GM20000 (cell line): ENCODE measurements at regions not wholly inside any gene's neighbourhood (a gene's known extent, or its start where the extent isn't known, plus 50 kb on each side); places are given as distances from the start of the nearest gene placed in this dataset.
"Not testable (repeated sequence)": the region's sequence is repeated elsewhere in the genome, so short reads cannot be mapped to it uniquely, and the experiment has no call there.

ENCODE experiments used
- DNase-seq: peaks from one replicate; pipeline ENCODE4 v3.0.0; 2012; ENCODE audit warnings: low spot score
- TF ChIP-seq, protein P1 (sequence below): IDR thresholded peaks from 2 replicates; pipeline ENCODE4 v1.5.1; 2012; ENCODE audit warnings: mild to moderate bottlenecking, control low read depth; ENCODE audit errors: extremely low read depth, missing control alignments

DNA sequence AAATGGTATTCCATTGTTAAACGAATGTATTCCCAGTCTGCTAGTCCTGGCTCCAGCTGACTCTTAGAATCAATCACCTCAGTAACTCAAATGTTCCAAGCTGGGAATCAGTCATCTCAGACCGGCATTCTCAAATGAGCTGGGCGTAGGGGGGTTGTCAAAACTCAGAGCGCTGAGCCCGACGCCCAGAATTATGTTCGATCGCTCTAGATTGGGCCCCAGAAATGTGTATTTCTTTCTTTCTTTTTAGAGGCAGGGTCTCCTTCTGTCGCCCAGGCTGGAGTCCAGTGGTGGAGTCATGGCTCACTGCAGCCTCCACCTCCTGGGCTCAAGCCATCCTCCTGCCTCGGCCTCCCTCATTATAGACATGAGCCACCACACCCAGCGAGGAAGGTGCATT lies 99.3 kb upstream of the IGF1R start:
- TF ChIP-seq, protein P1, sequence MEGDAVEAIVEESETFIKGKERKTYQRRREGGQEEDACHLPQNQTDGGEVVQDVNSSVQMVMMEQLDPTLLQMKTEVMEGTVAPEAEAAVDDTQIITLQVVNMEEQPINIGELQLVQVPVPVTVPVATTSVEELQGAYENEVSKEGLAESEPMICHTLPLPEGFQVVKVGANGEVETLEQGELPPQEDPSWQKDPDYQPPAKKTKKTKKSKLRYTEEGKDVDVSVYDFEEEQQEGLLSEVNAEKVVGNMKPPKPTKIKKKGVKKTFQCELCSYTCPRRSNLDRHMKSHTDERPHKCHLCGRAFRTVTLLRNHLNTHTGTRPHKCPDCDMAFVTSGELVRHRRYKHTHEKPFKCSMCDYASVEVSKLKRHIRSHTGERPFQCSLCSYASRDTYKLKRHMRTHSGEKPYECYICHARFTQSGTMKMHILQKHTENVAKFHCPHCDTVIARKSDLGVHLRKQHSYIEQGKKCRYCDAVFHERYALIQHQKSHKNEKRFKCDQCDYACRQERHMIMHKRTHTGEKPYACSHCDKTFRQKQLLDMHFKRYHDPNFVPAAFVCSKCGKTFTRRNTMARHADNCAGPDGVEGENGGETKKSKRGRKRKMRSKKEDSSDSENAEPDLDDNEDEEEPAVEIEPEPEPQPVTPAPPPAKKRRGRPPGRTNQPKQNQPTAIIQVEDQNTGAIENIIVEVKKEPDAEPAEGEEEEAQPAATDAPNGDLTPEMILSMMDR: no peak
- no peak for DNase-seq

DNA sequence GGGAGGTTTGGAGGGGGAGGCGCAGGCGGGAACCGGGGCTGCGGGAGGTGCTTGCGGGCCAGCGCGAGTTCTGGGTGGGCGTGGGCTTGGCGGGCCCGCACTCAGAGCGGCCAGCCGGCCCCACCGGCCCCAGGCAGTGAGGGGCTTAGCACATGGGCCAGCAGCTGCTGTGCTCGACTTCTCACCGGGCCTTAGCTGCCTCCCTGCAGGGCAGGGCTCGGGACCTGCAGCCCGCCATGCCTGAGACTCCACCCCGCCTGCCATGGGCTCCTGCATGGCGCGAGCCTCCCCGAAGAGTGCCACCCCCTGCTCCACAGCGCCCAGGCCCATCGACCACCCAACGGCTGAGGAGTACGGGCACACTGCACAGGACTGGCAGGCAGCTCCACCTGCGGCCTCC lies 98.6 kb upstream of the IGF1R start:
- TF ChIP-seq, protein P1: no peak

DNA sequence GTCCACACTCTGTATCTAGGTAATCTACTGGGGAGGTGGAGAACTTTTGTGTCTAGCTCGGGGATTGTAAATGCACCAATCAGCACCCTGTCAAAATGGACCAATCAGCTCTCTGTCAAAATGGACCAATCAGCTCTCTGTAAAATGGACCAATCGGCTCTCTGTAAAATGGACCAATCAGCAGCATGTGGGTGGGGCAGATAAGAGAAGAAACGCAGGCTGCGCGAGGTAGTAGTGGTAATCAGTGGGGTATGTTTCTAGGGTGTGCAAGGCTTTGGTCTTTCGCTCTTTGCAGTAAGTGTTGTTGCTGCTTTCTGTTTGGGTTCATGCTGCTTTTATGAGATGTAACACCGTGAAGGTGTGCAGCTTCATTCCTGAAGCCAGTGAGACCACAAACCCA lies 98.0 kb upstream of the IGF1R start:
- not testable (repeated sequence) for DNase-seq

More for the DNA sequence above, 98.6 kb upstream of the IGF1R start:
- DNase-seq: no peak

DNA sequence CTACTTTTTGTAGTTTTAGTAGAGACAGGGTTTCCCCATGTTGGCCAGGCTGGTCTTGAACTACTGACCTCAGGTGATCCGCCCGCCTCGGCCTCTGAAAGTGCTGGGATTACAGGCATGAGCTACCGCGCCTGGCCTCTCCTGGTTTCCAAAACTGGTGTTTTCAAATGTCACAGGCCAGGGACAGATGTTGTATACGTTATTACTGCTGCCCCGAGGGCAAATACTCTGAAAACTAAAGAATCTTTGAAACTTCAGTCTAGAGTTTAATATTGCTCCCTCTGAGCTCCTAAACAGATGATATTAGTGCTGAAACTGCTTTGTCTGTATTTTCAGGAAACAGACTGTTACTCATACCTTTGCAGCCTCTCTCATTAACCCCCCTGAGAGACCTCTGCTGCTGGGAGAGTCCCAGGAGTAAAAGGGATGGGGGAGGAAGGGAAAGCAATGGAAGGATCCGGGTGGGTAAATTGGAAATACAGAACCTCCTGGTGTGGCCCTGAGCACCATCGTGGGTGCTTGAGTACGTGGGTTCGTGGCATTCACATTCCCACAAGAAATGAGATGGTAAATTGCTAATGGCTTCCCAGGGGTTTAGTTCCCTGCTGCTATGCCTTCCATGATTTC lies 96.3 kb upstream of the IGF1R start:
- TF ChIP-seq, protein P1: no peak
- no peak for DNase-seq

DNA sequence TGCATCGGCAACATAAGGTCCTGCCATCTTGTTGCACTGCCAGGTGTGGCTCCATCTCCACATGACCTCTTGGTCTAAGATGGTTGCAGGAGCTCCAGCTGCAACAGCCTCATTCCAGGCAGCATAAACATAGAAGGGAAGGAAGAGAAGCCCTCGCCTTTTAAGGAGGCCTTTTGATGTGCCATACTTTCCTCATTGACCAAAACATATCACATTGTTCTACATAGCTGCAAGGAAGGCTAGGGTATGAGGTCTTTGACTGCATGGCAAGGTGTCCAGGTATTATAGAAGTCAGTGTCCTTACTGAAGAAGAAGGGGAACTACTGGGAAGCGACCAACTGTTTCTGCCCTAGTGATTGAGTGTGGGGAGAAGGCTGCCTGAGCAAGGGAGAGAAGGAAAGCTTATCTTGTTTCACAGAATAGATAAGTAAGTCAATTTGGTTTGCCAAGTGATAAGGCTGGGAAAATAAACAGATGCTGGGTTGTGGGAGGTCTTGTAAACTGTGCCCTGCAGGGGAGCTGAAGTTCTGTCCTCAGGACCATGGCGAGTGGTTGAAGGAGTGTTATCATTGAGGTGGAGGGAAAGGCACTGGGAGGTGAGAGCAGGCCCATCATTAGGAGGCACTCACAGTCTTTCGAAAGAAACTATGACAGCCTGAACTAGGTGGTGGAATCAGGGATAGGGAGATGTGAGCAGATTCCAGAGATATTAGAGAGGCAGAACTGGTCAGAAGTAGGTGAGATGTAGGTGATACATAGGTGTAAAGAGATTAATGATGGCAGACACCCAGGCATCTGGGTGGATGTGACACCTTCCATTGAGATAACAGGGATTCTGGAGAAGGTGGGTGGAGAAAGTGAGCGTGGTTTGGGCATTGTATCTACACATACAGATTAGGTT lies 93.8 kb upstream of the IGF1R start:
- no peak for DNase-seq

DNA sequence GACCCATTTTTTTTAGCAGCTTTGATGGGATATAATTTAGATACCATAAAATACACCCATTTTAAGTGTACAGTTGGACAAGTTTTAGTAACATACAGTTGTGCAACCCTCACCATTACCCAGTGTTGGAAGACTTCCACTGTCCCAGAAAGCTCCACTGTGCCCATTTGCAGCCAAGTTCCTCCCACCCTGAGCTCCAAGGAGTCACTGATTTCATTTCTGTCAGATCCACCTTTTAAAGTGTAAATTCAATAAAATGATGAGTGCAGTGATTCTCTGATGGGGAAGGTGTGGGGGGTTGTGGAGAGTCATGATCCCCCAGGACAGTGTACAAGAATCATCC lies 93.2 kb upstream of the IGF1R start:
- TF ChIP-seq, protein P1: no peak
- DNase-seq: no peak

More for the DNA sequence above, 93.8 kb upstream of the IGF1R start:
- TF ChIP-seq, protein P1: no peak

DNA sequence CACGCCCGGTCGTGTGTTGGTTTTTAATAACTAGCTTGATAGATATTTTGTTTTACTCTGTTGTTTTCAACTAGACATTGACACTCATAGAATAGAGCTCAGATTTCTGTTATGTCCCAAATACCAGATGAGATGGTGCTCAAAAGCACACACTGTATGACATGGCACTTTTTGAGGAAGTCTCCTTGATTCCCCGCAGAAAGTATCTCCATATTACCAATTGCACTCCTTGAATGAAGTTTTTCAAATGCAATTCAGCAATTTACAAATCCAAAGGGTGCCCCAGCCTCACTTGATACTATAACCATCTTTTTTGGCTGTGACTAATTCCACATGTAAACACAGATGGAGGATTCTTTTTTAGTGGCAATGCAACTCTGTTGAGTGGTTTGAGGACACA lies 92.0 kb upstream of the IGF1R start:
- no peak for DNase-seq
- TF ChIP-seq, protein P1: no peak

DNA sequence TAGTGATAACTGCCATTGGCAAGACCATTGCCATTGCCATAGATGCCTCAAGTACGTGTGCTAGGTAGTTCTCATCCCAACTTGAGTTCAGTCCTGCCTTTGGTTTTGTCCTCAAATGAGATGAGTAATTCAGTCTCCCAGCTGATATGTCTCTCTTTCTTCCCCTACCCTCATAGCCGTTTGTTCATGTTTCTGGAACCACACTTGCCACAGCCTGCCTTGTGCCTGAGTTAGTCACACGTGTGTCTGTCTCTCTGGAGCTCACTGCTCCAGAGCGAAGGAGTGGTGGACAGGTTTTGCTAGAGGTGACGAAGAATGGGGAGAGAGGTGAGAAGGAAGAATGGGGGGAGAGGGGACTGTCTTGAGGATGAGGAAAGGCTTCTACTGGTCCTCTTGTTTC lies 88.0 kb upstream of the IGF1R start:
- DNase-seq: no peak
- TF ChIP-seq, protein P1: no peak
